SU-DHL-6 (cell line): ENCODE measurements at regions not wholly inside any gene's neighbourhood (a gene's known extent, or its start where the extent isn't known, plus 50 kb on each side); places are given as distances from the start of the nearest gene placed in this dataset.

Experiments used
- H2AFZ ChIP-seq: fragments of 200-600 bp; sonication (generic); 2 replicates; pipeline ENCODE4 v1.6.1; 2014; ENCODE audit warnings: low read depth, mild to moderate bottlenecking, moderate library complexity, mixed read lengths, antibody characterized with exemption, low read length; ENCODE audit not compliant: severe bottlenecking
- H3F3A ChIP-seq: fragments of 200-600 bp; shearing (Covaris generic); 2 replicates; pipeline ENCODE4 v1.6.0; 2016; ENCODE audit warnings: antibody characterized with exemption, mild to moderate bottlenecking; ENCODE audit not compliant: insufficient read depth
- H3K27ac ChIP-seq: fragments of 200-600 bp; sonication (generic); 2 replicates; pipeline ENCODE4 v1.5.1; 2016; ENCODE audit warnings: low read depth, mild to moderate bottlenecking, low read length, moderate library complexity, mixed read lengths
- H3K27me3 ChIP-seq: fragments of 200-600 bp; sonication (generic), shearing (Covaris generic); 2 replicates; pipeline ENCODE4 v1.6.0; 2014; ENCODE audit warnings: mild to moderate bottlenecking, low read length
- H3K36me3 ChIP-seq: fragments of 200-600 bp; sonication (generic); 2 replicates; pipeline ENCODE4 v1.6.1; 2014; ENCODE audit warnings: mild to moderate bottlenecking, low read length, mixed read lengths
- H3K4me2 ChIP-seq: fragments of 300-600, 200-600 bp; shearing (Covaris generic), sonication (generic); 2 replicates; pipeline ENCODE4 v1.6.0; 2014; ENCODE audit warnings: low read length, low read depth, mild to moderate bottlenecking; ENCODE audit not compliant: poor library complexity, severe bottlenecking
- H3K4me3 ChIP-seq: fragments of 200-600 bp; sonication (generic); 2 replicates; pipeline ENCODE4 v1.5.1; 2014; ENCODE audit warnings: antibody characterized with exemption, low read length, mild to moderate bottlenecking, mixed read lengths; ENCODE audit not compliant: insufficient read depth, poor library complexity, severe bottlenecking
- H3K79me2 ChIP-seq: fragments of 200-600 bp; sonication (generic); 2 replicates; pipeline ENCODE4 v1.6.1; 2014; ENCODE audit warnings: mild to moderate bottlenecking, low read length, moderate library complexity; ENCODE audit not compliant: insufficient read depth
- H3K9ac ChIP-seq: fragments of 200-600 bp; sonication (generic); 2 replicates; pipeline ENCODE4 v1.7.0; 2014; ENCODE audit warnings: mild to moderate bottlenecking, low read length
- H3K9me2 ChIP-seq: fragments of 200-600 bp; sonication (generic); replicated peaks from 2 replicates; pipeline ENCODE4 v1.6.1; 2014; ENCODE audit warnings: low read length; ENCODE audit not compliant: insufficient read depth
- H3K9me3 ChIP-seq: fragments of 200-600 bp; sonication (generic); 2 replicates; pipeline ENCODE4 v1.6.1; 2014; ENCODE audit warnings: low read length, mixed read lengths; ENCODE audit not compliant: insufficient read depth
- H4K20me1 ChIP-seq: fragments of 200-600 bp; sonication (generic); 2 replicates; pipeline ENCODE4 v1.6.1; 2014; ENCODE audit warnings: low read depth, mild to moderate bottlenecking, antibody characterized with exemption, low read length, moderate library complexity, mixed read lengths
- CTCF ChIP-seq: fragments of 200-600 bp; sonication (generic); IDR thresholded peaks from one replicate; pipeline ENCODE4 v1.5.1; 2017; ENCODE audit warnings: antibody characterized with exemption, mild to moderate bottlenecking, low read length, moderate library complexity; ENCODE audit not compliant: insufficient read depth, poor library complexity, severe bottlenecking
- EZH2phosphoT487 ChIP-seq: fragments of 200-600 bp; sonication (generic), shearing (Covaris generic); conservative IDR thresholded peaks from 2 replicates; pipeline ENCODE4 v1.6.1; 2018; ENCODE audit warnings: mild to moderate bottlenecking, antibody characterized with exemption, low read length, moderate library complexity, mixed read lengths

- H3K4me3 ChIP-seq = no peak overlapping the region
- no peaks in the 10 kb centered on the region for H3K79me2 ChIP-seq
- TF ChIP-seq CTCF (no peak), EZH2phosphoT487 (no peak)
- no peak overlapping the region for H3K9ac ChIP-seq
- no peaks in the 10 kb centered on the region for H3K27me3 ChIP-seq
- H3K9me2 ChIP-seq = no peaks in the 10 kb centered on the region
- H3K9me3 ChIP-seq = no peaks in the 10 kb centered on the region
- no peak overlapping the region for H3K27ac ChIP-seq
- no peaks in the 10 kb centered on the region for H4K20me1 ChIP-seq
- no peaks in the 10 kb centered on the region for H3K36me3 ChIP-seq
- H2AFZ ChIP-seq = no peak overlapping the region
- no peaks in the 10 kb centered on the region for H3F3A ChIP-seq
- no peak overlapping the region for H3K4me2 ChIP-seq
These were observed 119.2 kb downstream of the KCNF1 start for GRCh38 chr2:11030909-11031308.

- Histone ChIP-seq H3K4me2 (no peak overlapping the region), H2AFZ (no peak overlapping the region), H3K79me2 (no peaks in the 10 kb centered on the region), H3K4me3 (no peak overlapping the region), H3K9me2 (no peaks in the 10 kb centered on the region), H3K9me3 (no peaks in the 10 kb centered on the region), H3K27me3 (no peaks in the 10 kb centered on the region), H3K36me3 (no peaks in the 10 kb centered on the region), H3K9ac (no peak overlapping the region), H4K20me1 (no peaks in the 10 kb centered on the region), H3F3A (no peaks in the 10 kb centered on the region), H3K27ac (no peak overlapping the region)
- TF ChIP-seq CTCF (no peak), EZH2phosphoT487 (no peak)
These were observed 120.1 kb downstream of the KCNF1 start for GRCh38 chr2:11031876-11032275.

- no peak overlapping the region for H3K27ac ChIP-seq
These were observed 120.7 kb downstream of the KCNF1 start for GRCh38 chr2:11032396-11032795.

More at GRCh38 chr2:11032396-11032795, 120.7 kb downstream of the KCNF1 start:
- Histone ChIP-seq H3K9ac (no peak overlapping the region), H3K4me2 (no peak overlapping the region), H3F3A (no peaks in the 10 kb centered on the region), H4K20me1 (no peaks in the 10 kb centered on the region), H3K79me2 (no peaks in the 10 kb centered on the region), H3K9me2 (no peaks in the 10 kb centered on the region), H3K4me3 (no peak overlapping the region), H3K36me3 (no peaks in the 10 kb centered on the region), H3K9me3 (no peaks in the 10 kb centered on the region), H3K27me3 (no peaks in the 10 kb centered on the region), H2AFZ (no peak overlapping the region)
- TF ChIP-seq CTCF (no peak), EZH2phosphoT487 (no peak)
